BJ (cell line): ENCODE measurements at regions not wholly inside any gene's neighbourhood (a gene's known extent, or its start where the extent isn't known, plus 50 kb on each side); places are given as distances from the start of the nearest gene placed in this dataset.

Source experiments
- CTCF ChIA-PET: fragments of 350-600 bp; formaldehyde crosslinking; extraction: SDS; loops from one replicate; lab custom pipeline; 2021; ENCODE audit warnings: antibody characterized with exemption, inconsistent platforms; lab: Yijun Ruan, JAX
- POLR2A ChIA-PET: fragments of 300-600 bp; sonication (Branson Sonifier 250); formaldehyde crosslinking; extraction: SDS; loops from one replicate; lab custom pipeline; 2021; ENCODE audit warnings: antibody characterized with exemption; lab: Charles Lee
- DNase-seq: peaks from one replicate; pipeline ENCODE4 v3.0.0-alpha.2; 2011; ENCODE audit warnings: low read depth
- H3K27me3 ChIP-seq: 2 replicates; pipeline ENCODE4 v1.6.0; 2011; ENCODE audit warnings: low read length; ENCODE audit not compliant: control insufficient read depth, insufficient read depth
- H3K36me3 ChIP-seq: 2 replicates; pipeline ENCODE4 v1.5.1; 2011; ENCODE audit warnings: low read length; ENCODE audit not compliant: control insufficient read depth, insufficient read depth
- H3K4me3 ChIP-seq: 2 replicates; pipeline ENCODE4 v1.5.1; 2011; ENCODE audit warnings: low read depth, mild to moderate bottlenecking, control low read depth, low read length
- CTCF ChIP-seq: IDR thresholded peaks from 2 replicates; pipeline ENCODE4 v1.5.1; 2011; ENCODE audit warnings: low read depth, mild to moderate bottlenecking, control low read depth, inconsistent platforms, low read length, moderate library complexity; ENCODE audit not compliant: insufficient read depth

- DNase-seq: no peak
- Histone ChIP-seq H3K27me3 (peaks cover 1% of the 10 kb centered on the region), H3K4me3 (no peak overlapping the region), H3K36me3 (no peaks in the 10 kb centered on the region)
- ChIA-PET CTCF (interaction anchor here (1.4 kb wide), 1 partner anchor 10 kb away, joined by 3 read pairs; no protein-coding TSS in a partner anchor), POLR2A (no interaction called here)
- TF ChIP-seq CTCF: no peak
Observed at GRCh38 chr6:829656-830055, 136.7 kb upstream of the EXOC2 start.

- CTCF ChIA-PET: interaction anchor here (0.6 kb wide), 1 partner anchor 133 kb away, joined by 7 read pairs; no protein-coding TSS in a partner anchor
- Histone ChIP-seq H3K36me3 (no peaks in the 10 kb centered on the region), H3K4me3 (no peak overlapping the region), H3K27me3 (peaks cover 1% of the 10 kb centered on the region)
- no peak for TF ChIP-seq CTCF
- DNase-seq: no peak
- POLR2A ChIA-PET: no interaction called here
Observed at GRCh38 chr6:827431-827830, 134.5 kb upstream of the EXOC2 start.

- ChIA-PET CTCF (interaction anchor here (1.2 to 1.8 kb wide), 2 partner anchors 11 to 20 kb away, joined by 3 to 5 read pairs; no protein-coding TSS in a partner anchor), POLR2A (no interaction called here)
- TF ChIP-seq CTCF: no peak
- Histone ChIP-seq H3K36me3 (no peaks in the 10 kb centered on the region), H3K27me3 (peaks cover 3% of the 10 kb centered on the region), H3K4me3 (no peak overlapping the region)
- DNase-seq: no peak
Observed at GRCh38 chr6:819122-819521, 126.2 kb upstream of the EXOC2 start.

GRCh38 chr6:818196-818595 lies 125.3 kb upstream of the EXOC2 start:
- ChIA-PET CTCF (interaction anchor here (0.6 to 1.8 kb wide), 2 partner anchors 19 to 25 kb away, joined by 3 to 5 read pairs; no protein-coding TSS in a partner anchor), POLR2A (no interaction called here)
- H3K27me3 ChIP-seq: peaks cover 3% of the 10 kb centered on the region
- TF ChIP-seq CTCF: no peak
- no peak for DNase-seq
- no peak overlapping the region for H3K4me3 ChIP-seq
- H3K36me3 ChIP-seq: no peaks in the 10 kb centered on the region

GRCh38 chr6:816510-817084 lies 123.7 kb upstream of the EXOC2 start:
- Histone ChIP-seq H3K36me3 (no peaks in the 10 kb centered on the region), H3K27me3 (no peaks in the 10 kb centered on the region; the same call in none of the 2 replicates), H3K4me3 (no peak overlapping the region)
- ChIA-PET CTCF (interaction anchor here (1.0 kb wide), 2 partner anchors 9 to 18 kb away, joined by 3 read pairs; no protein-coding TSS in a partner anchor), POLR2A (no interaction called here)
- TF ChIP-seq CTCF: no peak
- DNase-seq: no peak
